Calu3 (cell line): ENCODE measurements at regions not wholly inside any gene's neighbourhood (a gene's known extent, or its start where the extent isn't known, plus 50 kb on each side); places are given as distances from the start of the nearest gene placed in this dataset.

Experiments used
- BruUV-seq: library from RNA; stranded (reverse); fragments of 400-500 nt; replicated peaks from 2 replicates; lab custom pipeline; 2021; lab: Mats Ljungman, UMichigan
- CTCF ChIA-PET: fragments of 300-600 bp; sonication (Branson Sonifier 250); formaldehyde crosslinking; loops from one replicate; lab custom pipeline; 2022; ENCODE audit warnings: antibody characterized with exemption; lab: Charles Lee
- DNase-seq: peaks from one replicate; pipeline ENCODE4 v3.0.0; 2022
- H3K27ac Mint-ChIP-seq: one replicate; pipeline ENCODE4 v1.8.0; 2022; ENCODE audit warnings: mixed read lengths; ENCODE audit not compliant: unreplicated experiment
- H3K27me3 Mint-ChIP-seq: one replicate; pipeline ENCODE4 v1.8.0; 2022; ENCODE audit warnings: mixed read lengths; ENCODE audit not compliant: unreplicated experiment
- H3K36me3 Mint-ChIP-seq: one replicate; pipeline ENCODE4 v1.8.0; 2022; ENCODE audit warnings: mild to moderate bottlenecking, moderate library complexity, mixed read lengths; ENCODE audit not compliant: insufficient read depth, unreplicated experiment
- H3K4me1 Mint-ChIP-seq: one replicate; pipeline ENCODE4 v1.8.0; 2022; ENCODE audit warnings: mild to moderate bottlenecking, low read depth, mixed read lengths; ENCODE audit not compliant: unreplicated experiment
- H3K4me3 Mint-ChIP-seq: one replicate; pipeline ENCODE4 v1.8.0; 2022; ENCODE audit warnings: mild to moderate bottlenecking, low read depth, moderate library complexity, mixed read lengths; ENCODE audit not compliant: unreplicated experiment
- H3K9me3 Mint-ChIP-seq: one replicate; pipeline ENCODE4 v1.8.0; 2022; ENCODE audit warnings: low read depth, mixed read lengths; ENCODE audit not compliant: unreplicated experiment
- intact Hi-C: fragments of 100-400 bp; cut with micrococcal nuclease; formaldehyde crosslinking; loops from one replicate; pipeline ENCODE4 v1.10.0; 2022; ENCODE audit not compliant: unreplicated experiment
- TF ChIP-seq, protein P1 (sequence below): fragments of 200-600 bp; IDR thresholded peaks from one replicate; pipeline ENCODE4 v1.8.0; 2022; ENCODE audit warnings: antibody characterized with exemption; ENCODE audit not compliant: unreplicated experiment

DNA sequence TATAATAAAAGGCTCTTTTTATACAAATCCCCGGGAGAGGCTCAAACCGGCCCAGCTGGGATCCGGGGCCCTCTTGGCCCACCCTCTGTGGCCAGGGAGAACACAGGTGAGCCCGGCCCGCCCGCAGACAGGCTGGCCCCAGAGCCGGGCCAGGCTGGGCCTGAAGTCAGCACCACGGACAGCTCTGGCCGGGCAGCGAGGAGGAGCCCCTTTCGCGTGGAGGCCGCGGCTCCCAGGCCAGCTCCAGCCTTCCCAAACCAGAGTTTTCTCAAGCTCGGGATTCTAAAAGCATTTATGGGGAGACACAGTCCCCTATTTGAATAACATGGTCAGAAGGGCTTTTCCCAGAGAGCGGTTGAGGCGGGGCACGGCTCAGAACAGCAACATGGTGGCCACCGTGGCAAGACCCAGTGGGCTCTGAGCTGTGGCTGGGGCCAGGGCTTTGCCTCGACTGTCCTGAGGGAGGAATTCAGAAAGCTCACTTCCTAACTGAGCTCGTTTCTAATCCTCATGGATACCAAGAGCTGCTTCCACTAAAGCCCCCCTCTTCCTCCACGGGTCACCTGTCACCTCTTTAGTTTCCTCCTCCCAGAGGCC is 115.4 kb downstream of the BRD1 start:
- H3K27me3 Mint-ChIP-seq = peaks cover 94% of the 10 kb centered on the region
- intact Hi-C loops = no loop called here
- CTCF ChIA-PET = no interaction called here

GRCh38 chr22:49710746-49711145 is 116.9 kb downstream of the BRD1 start:
- no peak overlapping the region for H3K4me3 Mint-ChIP-seq
- intact Hi-C loops = no loop called here
- CTCF ChIA-PET = no interaction called here
- H3K36me3 Mint-ChIP-seq = no peaks in the 10 kb centered on the region
- no peak overlapping the region for H3K27ac Mint-ChIP-seq
- peaks cover 3% of the 10 kb centered on the region for H3K9me3 Mint-ChIP-seq
- no peaks in the 10 kb centered on the region for H3K4me1 Mint-ChIP-seq
- no peak for DNase-seq
- peaks cover 79% of the 10 kb centered on the region for H3K27me3 Mint-ChIP-seq
- TF ChIP-seq, protein P1, sequence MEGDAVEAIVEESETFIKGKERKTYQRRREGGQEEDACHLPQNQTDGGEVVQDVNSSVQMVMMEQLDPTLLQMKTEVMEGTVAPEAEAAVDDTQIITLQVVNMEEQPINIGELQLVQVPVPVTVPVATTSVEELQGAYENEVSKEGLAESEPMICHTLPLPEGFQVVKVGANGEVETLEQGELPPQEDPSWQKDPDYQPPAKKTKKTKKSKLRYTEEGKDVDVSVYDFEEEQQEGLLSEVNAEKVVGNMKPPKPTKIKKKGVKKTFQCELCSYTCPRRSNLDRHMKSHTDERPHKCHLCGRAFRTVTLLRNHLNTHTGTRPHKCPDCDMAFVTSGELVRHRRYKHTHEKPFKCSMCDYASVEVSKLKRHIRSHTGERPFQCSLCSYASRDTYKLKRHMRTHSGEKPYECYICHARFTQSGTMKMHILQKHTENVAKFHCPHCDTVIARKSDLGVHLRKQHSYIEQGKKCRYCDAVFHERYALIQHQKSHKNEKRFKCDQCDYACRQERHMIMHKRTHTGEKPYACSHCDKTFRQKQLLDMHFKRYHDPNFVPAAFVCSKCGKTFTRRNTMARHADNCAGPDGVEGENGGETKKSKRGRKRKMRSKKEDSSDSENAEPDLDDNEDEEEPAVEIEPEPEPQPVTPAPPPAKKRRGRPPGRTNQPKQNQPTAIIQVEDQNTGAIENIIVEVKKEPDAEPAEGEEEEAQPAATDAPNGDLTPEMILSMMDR = no peak
- no TSS peak for BruUV-seq

More for the DNA sequence above, 115.4 kb downstream of the BRD1 start:
- Mint-ChIP-seq H3K9me3 (peaks cover 3% of the 10 kb centered on the region), H3K36me3 (no peaks in the 10 kb centered on the region), H3K4me1 (no peaks in the 10 kb centered on the region), H3K4me3 (no peak overlapping the region), H3K27ac (no peak overlapping the region)
- TF ChIP-seq, protein P1 = no peak
- DNase-seq = no peak
- no TSS peak for BruUV-seq

DNA sequence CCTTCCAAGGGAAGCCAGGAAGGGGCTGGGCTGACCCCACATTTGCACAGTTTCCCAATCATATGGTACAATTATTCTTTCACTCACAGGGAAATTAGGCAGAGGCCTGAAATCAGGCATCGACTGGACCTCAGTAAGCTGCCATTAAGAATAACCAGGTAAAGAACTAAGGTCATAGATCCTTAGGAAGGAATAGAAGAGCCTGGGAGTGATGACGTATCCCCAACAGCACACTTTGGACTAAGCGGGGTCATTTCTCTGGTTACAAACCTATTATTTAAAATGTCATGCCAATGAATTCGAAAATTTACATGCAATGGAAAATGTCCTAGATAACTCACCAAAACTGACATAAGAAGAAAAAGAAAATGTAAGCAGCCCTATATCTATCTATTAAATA is 118.2 kb downstream of the BRD1 start:
- no TSS peak for BruUV-seq
- TF ChIP-seq, protein P1 = no peak
- CTCF ChIA-PET = interaction anchor here (1.3 kb wide), 1 partner anchor 16 kb away, joined by 3 read pairs; no protein-coding TSS in a partner anchor

DNA sequence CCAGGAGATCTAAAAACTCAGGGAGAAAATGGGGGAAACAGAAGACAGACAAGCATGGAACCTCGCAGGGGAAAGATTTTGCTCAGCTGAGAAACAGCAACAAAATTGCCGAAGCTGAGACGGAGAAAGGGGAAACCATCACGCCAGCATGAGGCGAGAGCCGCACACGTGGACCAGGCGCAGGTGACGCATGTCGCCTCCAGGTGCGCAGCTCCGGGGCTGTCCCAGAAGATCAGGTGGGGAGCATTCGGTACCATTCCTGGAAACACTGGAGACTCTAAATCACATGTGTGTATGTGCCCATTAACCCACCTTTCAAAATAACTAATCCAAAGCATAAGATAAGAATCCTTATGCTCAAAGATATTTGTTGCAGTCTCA is 121.7 kb downstream of the BRD1 start:
- TF ChIP-seq, protein P1 = no peak
- CTCF ChIA-PET = no interaction called here
- H3K4me1 Mint-ChIP-seq = no peaks in the 10 kb centered on the region
- intact Hi-C loops = no loop called here
- BruUV-seq = no TSS peak
- H3K36me3 Mint-ChIP-seq = no peaks in the 10 kb centered on the region
- H3K9me3 Mint-ChIP-seq = peaks cover 6% of the 10 kb centered on the region
- H3K27ac Mint-ChIP-seq = no peak overlapping the region
- peaks cover 43% of the 10 kb centered on the region for H3K27me3 Mint-ChIP-seq
- H3K4me3 Mint-ChIP-seq = no peak overlapping the region
- DNase-seq = no peak

More for the DNA sequence above, 118.2 kb downstream of the BRD1 start:
- intact Hi-C loops = no loop called here
- no peaks in the 10 kb centered on the region for H3K36me3 Mint-ChIP-seq
- DNase-seq = no peak
- no peak overlapping the region for H3K4me3 Mint-ChIP-seq
- peaks cover 72% of the 10 kb centered on the region for H3K27me3 Mint-ChIP-seq
- H3K9me3 Mint-ChIP-seq = peaks cover 3% of the 10 kb centered on the region
- H3K27ac Mint-ChIP-seq = no peak overlapping the region
- H3K4me1 Mint-ChIP-seq = no peaks in the 10 kb centered on the region
